ENCODE measurements at regions not wholly inside any gene's neighbourhood (a gene's known extent, or its start where the extent isn't known, plus 50 kb on each side); places are given as distances from the start of the nearest gene placed in this dataset.

DNA sequence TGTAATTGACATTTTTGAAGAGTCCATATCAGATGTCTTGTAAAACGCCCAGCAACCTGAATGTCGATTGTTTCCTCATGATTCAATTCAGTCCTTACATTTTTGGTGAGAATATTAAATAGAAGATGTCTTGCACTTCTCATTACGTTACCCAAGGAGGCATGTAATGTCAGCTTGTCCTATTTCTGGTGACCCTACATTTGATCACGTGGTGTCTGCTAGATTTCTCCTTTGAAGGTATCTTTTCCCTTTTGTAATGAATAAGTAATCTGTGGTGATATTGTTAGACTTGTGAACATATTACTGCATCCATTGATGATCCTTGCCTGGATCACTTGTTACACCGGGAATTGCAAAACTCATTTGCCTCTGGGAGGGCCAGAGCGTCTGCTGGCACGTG is 87.6 kb upstream of the DISP3 start:
- TF ChIP-seq CTCF (IDR thresholded peaks at IDR 0.05): no peak
- no peak for TF ChIP-seq POLR2AphosphoS5 (IDR thresholded peaks at IDR 0.05)
